HT1080 (cell line): ENCODE measurements at regions not wholly inside any gene's neighbourhood (a gene's known extent, or its start where the extent isn't known, plus 50 kb on each side); places are given as distances from the start of the nearest gene placed in this dataset.

ENCODE experiments used
- DNase-seq: peaks from one replicate; pipeline ENCODE4 v3.0.0-alpha.2; 2015; ENCODE audit warnings: low read depth

GRCh38 chr15:69735121-69735520 is 282.5 kb downstream of the RPLP1 start:
- no peak for DNase-seq

GRCh38 chr15:69736161-69736560 is 283.5 kb downstream of the RPLP1 start:
- no peak for DNase-seq

GRCh38 chr15:69737916-69738315 is 285.3 kb downstream of the RPLP1 start:
- DNase-seq = no peak

- no peak for DNase-seq
These were observed 288.1 kb downstream of the RPLP1 start for GRCh38 chr15:69740684-69741083.

GRCh38 chr15:69742361-69742760 is 289.7 kb downstream of the RPLP1 start:
- no peak for DNase-seq

GRCh38 chr15:69743091-69743490 is 290.5 kb downstream of the RPLP1 start:
- no peak for DNase-seq

- DNase-seq = no peak
These were observed 292.0 kb downstream of the RPLP1 start for GRCh38 chr15:69744391-69745162.

- no peak for DNase-seq
These were observed 294.6 kb downstream of the RPLP1 start for GRCh38 chr15:69747193-69747592.

- no peak for DNase-seq
These were observed 295.5 kb downstream of the RPLP1 start for GRCh38 chr15:69748131-69748530.

GRCh38 chr15:69748576-69749185 is 296.1 kb downstream of the RPLP1 start:
- no peak for DNase-seq

- no peak for DNase-seq
These were observed 296.7 kb downstream of the RPLP1 start for GRCh38 chr15:69749274-69749673.

GRCh38 chr15:69749797-69750196 is 297.2 kb downstream of the RPLP1 start:
- no peak for DNase-seq

GRCh38 chr15:69750253-69750652 is 297.6 kb downstream of the RPLP1 start:
- no peak for DNase-seq

- DNase-seq = no peak
These were observed 298.5 kb downstream of the RPLP1 start for GRCh38 chr15:69751147-69751546.

GRCh38 chr15:69751566-69751965 is 298.9 kb downstream of the RPLP1 start:
- no peak for DNase-seq

- no peak for DNase-seq
These were observed 301.2 kb downstream of the RPLP1 start for GRCh38 chr15:69753867-69754266.

- no peak for DNase-seq
These were observed 301.7 kb downstream of the RPLP1 start for GRCh38 chr15:69754313-69754712.

- DNase-seq = peak; percentile 64
These were observed 303.1 kb downstream of the RPLP1 start for GRCh38 chr15:69755551-69756310.

- DNase-seq = no peak
These were observed 303.8 kb downstream of the RPLP1 start for GRCh38 chr15:69756440-69756839.

GRCh38 chr15:69757186-69757585 is 304.6 kb downstream of the RPLP1 start:
- DNase-seq = peak; percentile 49

- DNase-seq = no peak
These were observed 305.7 kb downstream of the RPLP1 start for GRCh38 chr15:69758291-69758771.
